HuH-7 (cell line): ENCODE measurements at regions not wholly inside any gene's neighbourhood (a gene's known extent, or its start where the extent isn't known, plus 50 kb on each side); places are given as distances from the start of the nearest gene placed in this dataset.

Experiments
- DNase-seq: peaks from one replicate; pipeline ENCODE4 v3.0.0; 2011; ENCODE audit warnings: low spot score

GRCh38 chr22:49640366-49641095 is 187.1 kb downstream of the BRD1 start:
- DNase-seq: no peak

GRCh38 chr22:49639956-49640355 is 187.7 kb downstream of the BRD1 start:
- no peak for DNase-seq

GRCh38 chr22:49638788-49639187 is 188.9 kb downstream of the BRD1 start:
- DNase-seq: no peak

- DNase-seq: no peak
These were observed 189.7 kb downstream of the BRD1 start for GRCh38 chr22:49638001-49638400.

- no peak for DNase-seq
These were observed 190.4 kb downstream of the BRD1 start for GRCh38 chr22:49637255-49637760.

GRCh38 chr22:49636649-49637048 is 191.0 kb downstream of the BRD1 start:
- DNase-seq: no peak

GRCh38 chr22:49636214-49636613 is 191.5 kb downstream of the BRD1 start:
- no peak for DNase-seq

GRCh38 chr22:49634006-49634772 is 193.5 kb downstream of the BRD1 start:
- no peak for DNase-seq

- DNase-seq: no peak
These were observed 194.7 kb downstream of the BRD1 start for GRCh38 chr22:49633010-49633324.

- peak; percentile 98 for DNase-seq
These were observed 195.3 kb downstream of the BRD1 start for GRCh38 chr22:49632199-49633009.

- no peak for DNase-seq
These were observed 197.2 kb downstream of the BRD1 start for GRCh38 chr22:49630448-49630946.

GRCh38 chr22:49629586-49630447 is 197.9 kb downstream of the BRD1 start:
- DNase-seq: no peak

GRCh38 chr22:49629261-49629570 is 198.5 kb downstream of the BRD1 start:
- no peak for DNase-seq

- DNase-seq: no peak
These were observed 199.0 kb downstream of the BRD1 start for GRCh38 chr22:49628391-49629260.

GRCh38 chr22:49627217-49628181 is 200.2 kb downstream of the BRD1 start:
- DNase-seq: no peak

GRCh38 chr22:49626361-49627216 is 201.1 kb downstream of the BRD1 start:
- no peak for DNase-seq

- no peak for DNase-seq
These were observed 203.1 kb downstream of the BRD1 start for GRCh38 chr22:49624421-49625177.

- DNase-seq: no peak
These were observed 204.0 kb downstream of the BRD1 start for GRCh38 chr22:49623715-49624114.
